Keratinocyte (primary cell): ENCODE measurements at regions not wholly inside any gene's neighbourhood (a gene's known extent, or its start where the extent isn't known, plus 50 kb on each side); places are given as distances from the start of the nearest gene placed in this dataset.

ENCODE experiments used
- DNase-seq: peaks from one replicate; pipeline ENCODE4 v3.0.0-alpha.2; 2011; ENCODE audit warnings: low read depth, missing footprints, low spot score
- FAIRE-seq: peaks from 2 replicates; lab custom pipeline; 2011; peaks lifted over from hg19 to GRCh38; lab: Jason Lieb, UNC
- H2AFZ ChIP-seq: 2 replicates; pipeline ENCODE4 v1.6.0; 2012; ENCODE audit warnings: low read length, control low read depth, inconsistent platforms; ENCODE audit not compliant: control insufficient read depth
- H3K27ac ChIP-seq: 2 replicates; pipeline ENCODE4 v1.5.1; 2011; ENCODE audit warnings: low read length; ENCODE audit not compliant: control insufficient read depth, insufficient read depth
- H3K27me3 ChIP-seq: 3 replicates; pipeline ENCODE4 v1.6.0; 2011; ENCODE audit warnings: low read length; ENCODE audit not compliant: control insufficient read depth, insufficient read depth; ENCODE audit errors: extremely low read depth
- H3K36me3 ChIP-seq, 2 experiments: 2 replicates in 1 of 2; 3 replicates in 1 of 2; pipeline ENCODE4 v1.5.1; 2011; ENCODE audit warnings: low read length in 2 of 2, mild to moderate bottlenecking in 1 of 2; ENCODE audit not compliant: control insufficient read depth in 2 of 2, insufficient read depth in 2 of 2; ENCODE audit errors: extremely low read depth in 1 of 2
- H3K4me1 ChIP-seq: 3 replicates; pipeline ENCODE4 v1.5.1; 2011; ENCODE audit warnings: low read length; ENCODE audit not compliant: control insufficient read depth, insufficient read depth; ENCODE audit errors: extremely low read depth
- H3K4me2 ChIP-seq: 3 replicates; pipeline ENCODE4 v1.6.0; 2011; ENCODE audit warnings: low read depth, low read length; ENCODE audit not compliant: control insufficient read depth, insufficient read depth; ENCODE audit errors: extremely low read depth
- H3K4me3 ChIP-seq, 3 experiments: fragments of 200-600 bp in 1 of 3; sonication (generic) in 1 of 3; 2 replicates in 2 of 3; 3 replicates in 1 of 3; pipeline ENCODE4 v1.5.1; 2011 to 2016; ENCODE audit warnings: low read length in 3 of 3, mild to moderate bottlenecking in 3 of 3, control low read depth in 2 of 3, inconsistent platforms in 1 of 3, low read depth in 1 of 3, mixed read lengths in 1 of 3, mixed run types in 1 of 3, moderate library complexity in 1 of 3; ENCODE audit not compliant: control insufficient read depth in 2 of 3, insufficient read depth in 2 of 3; ENCODE audit errors: extremely low read depth in 1 of 3
- H3K79me2 ChIP-seq: 2 replicates; pipeline ENCODE4 v1.6.0; 2012; ENCODE audit warnings: low read length; ENCODE audit not compliant: control insufficient read depth, insufficient read depth
- H3K9ac ChIP-seq: 3 replicates; pipeline ENCODE4 v1.6.0; 2011; ENCODE audit warnings: low read length; ENCODE audit not compliant: control insufficient read depth, insufficient read depth; ENCODE audit errors: extremely low read depth
- H3K9me1 ChIP-seq: 3 replicates; pipeline ENCODE4 v1.6.0; 2011; ENCODE audit warnings: low read length; ENCODE audit not compliant: control insufficient read depth, insufficient read depth; ENCODE audit errors: extremely low read depth
- H3K9me3 ChIP-seq: 2 replicates; pipeline ENCODE4 v1.5.1; 2012; ENCODE audit warnings: low read depth, low read length; ENCODE audit not compliant: control insufficient read depth
- H4K20me1 ChIP-seq: 3 replicates; pipeline ENCODE4 v1.6.0; 2011; ENCODE audit warnings: low read length; ENCODE audit not compliant: control insufficient read depth, insufficient read depth; ENCODE audit errors: extremely low read depth
- CTCF ChIP-seq, 3 experiments: IDR thresholded peaks in 1 of 3; conservative IDR thresholded peaks in 1 of 3; optimal IDR thresholded peaks in 1 of 3; 2 replicates in 2 of 3; 3 replicates in 1 of 3; pipeline versions ENCODE3 to v1.5.1; 2011; ENCODE audit warnings: low read length in 3 of 3, mild to moderate bottlenecking in 3 of 3, moderate library complexity in 2 of 3, control low read depth in 1 of 3, inconsistent platforms in 1 of 3; ENCODE audit not compliant: insufficient read depth in 2 of 3; ENCODE audit errors: extremely low read depth in 1 of 3
- EZH2 ChIP-seq: IDR thresholded peaks from one replicate; pipeline ENCODE4 v1.6.1; 2012; ENCODE audit warnings: inconsistent platforms, mild to moderate bottlenecking, low read length, moderate library complexity
- dilution Hi-C: fragments of 300-500 bp; cut with MboI; formaldehyde crosslinking; loops from one replicate; pipeline ENCODE4 v1.7.0; 2020; ENCODE audit warnings: low sequenced_read_pairs; ENCODE audit not compliant: extremely low pct_ligation_motif_present

DNA sequence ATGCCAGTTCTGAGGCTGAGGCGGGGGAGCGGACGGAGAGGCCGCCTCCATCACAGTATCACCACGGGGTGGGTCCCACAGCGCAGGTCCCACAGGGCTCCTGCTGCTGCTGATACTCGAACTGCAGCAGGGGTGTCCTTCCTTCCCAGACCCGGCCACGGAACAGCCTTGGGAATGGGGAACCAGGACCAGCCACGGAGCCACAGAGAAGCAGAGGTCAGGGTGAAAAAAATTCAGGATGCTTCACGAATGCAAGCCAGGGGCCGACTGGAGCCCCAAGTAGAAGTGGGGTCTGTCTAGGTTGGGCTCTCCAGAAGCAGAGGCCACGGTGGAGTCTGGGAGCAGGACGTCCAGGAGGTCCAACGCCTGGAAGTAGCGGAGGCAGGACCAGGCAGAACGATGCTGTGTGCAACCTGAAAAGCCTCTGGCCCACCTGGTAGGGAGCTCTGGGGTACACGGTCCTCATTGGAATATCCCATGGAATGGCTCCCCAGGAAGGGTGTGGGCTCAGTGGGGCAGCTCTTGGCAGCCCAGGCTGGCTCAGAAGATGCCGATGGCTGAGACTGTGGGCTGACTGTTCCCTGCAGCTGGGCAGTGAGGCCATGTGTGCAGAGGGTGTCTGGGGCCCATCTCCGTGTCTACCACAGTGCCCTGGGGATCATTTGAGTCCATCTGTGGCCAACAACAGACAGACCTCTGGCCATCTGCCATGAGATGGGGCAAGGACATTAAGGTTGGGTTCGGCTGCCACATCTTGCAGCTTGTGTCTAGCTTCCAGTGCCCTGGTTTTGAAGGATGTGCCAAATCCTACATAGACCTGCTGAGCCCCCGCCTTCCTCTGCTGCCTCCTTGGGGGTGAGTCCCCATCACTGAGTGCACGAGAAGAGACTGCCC, 66.9 kb upstream of the FCN1 start:
- Histone ChIP-seq H3K4me2 (no peak overlapping the region), H3K9me3 (peaks cover 3% of the 10 kb centered on the region), H3K9me1 (no peaks in the 10 kb centered on the region), H3K9ac (no peak overlapping the region), H3K27ac (no peak overlapping the region), H3K27me3 (no peaks in the 10 kb centered on the region), H3K4me1 (no peaks in the 10 kb centered on the region), H2AFZ (no peak overlapping the region), H3K36me3 (no peaks in the 10 kb centered on the region), H4K20me1 (no peaks in the 10 kb centered on the region), H3K79me2 (no peaks in the 10 kb centered on the region), H3K4me3 (no peak overlapping the region)
- FAIRE-seq (no peak), DNase-seq (no peak)
- dilution Hi-C loops, result no loop called here
- TF ChIP-seq EZH2, result no peak
- no peak for TF ChIP-seq CTCF (optimal IDR thresholded peaks at IDR 0.05 in 1 of 3, IDR thresholded peaks at IDR 0.05 in 1 of 3, conservative IDR thresholded peaks at IDR 0.05 in 1 of 3; ENCODE audit: extremely low read depth in 1 of 3, insufficient read depth in 2 of 3, low read length in 3 of 3)

- H3K4me2 ChIP-seq, result no peak overlapping the region
- no peaks in the 10 kb centered on the region for H3K36me3 ChIP-seq
- no peaks in the 10 kb centered on the region for H4K20me1 ChIP-seq
- H3K4me1 ChIP-seq, result no peaks in the 10 kb centered on the region
- no peaks in the 10 kb centered on the region for H3K27me3 ChIP-seq
- no peak for FAIRE-seq
- H3K79me2 ChIP-seq, result no peaks in the 10 kb centered on the region
- no peak overlapping the region for H3K27ac ChIP-seq
- no peak overlapping the region for H3K9ac ChIP-seq
- no peaks in the 10 kb centered on the region for H3K9me1 ChIP-seq
- TF ChIP-seq CTCF (optimal IDR thresholded peaks at IDR 0.05 in 1 of 3, IDR thresholded peaks at IDR 0.05 in 1 of 3, conservative IDR thresholded peaks at IDR 0.05 in 1 of 3; ENCODE audit: extremely low read depth in 1 of 3, insufficient read depth in 2 of 3, low read length in 3 of 3), result no peak
- TF ChIP-seq EZH2, result no peak
- DNase-seq, result no peak
- H3K9me3 ChIP-seq, result peaks cover 3% of the 10 kb centered on the region
- dilution Hi-C loops, result no loop called here
- no peak overlapping the region for H3K4me3 ChIP-seq
- no peak overlapping the region for H2AFZ ChIP-seq
Observed at GRCh38 chr9:134985451-134985850, 67.7 kb upstream of the FCN1 start.
